Inflammatory macrophage treated with lipopolysaccharide for 1 hour (primary cell): ENCODE measurements at regions not wholly inside any gene's neighbourhood (a gene's known extent, or its start where the extent isn't known, plus 50 kb on each side); places are given as distances from the start of the nearest gene placed in this dataset.
"Not testable (repeated sequence)": the region's sequence is repeated elsewhere in the genome, so short reads cannot be mapped to it uniquely, and the experiment has no call there.

Experiments
- DNase-seq, 2 donors: peaks; one replicate each; pipeline ENCODE4 v3.0.0-alpha.2; 2020 to 2022

GRCh38 chr3:117809186-117810081 lies 1099.9 kb downstream of the TUSC7 start:
- no peak for DNase-seq

DNA sequence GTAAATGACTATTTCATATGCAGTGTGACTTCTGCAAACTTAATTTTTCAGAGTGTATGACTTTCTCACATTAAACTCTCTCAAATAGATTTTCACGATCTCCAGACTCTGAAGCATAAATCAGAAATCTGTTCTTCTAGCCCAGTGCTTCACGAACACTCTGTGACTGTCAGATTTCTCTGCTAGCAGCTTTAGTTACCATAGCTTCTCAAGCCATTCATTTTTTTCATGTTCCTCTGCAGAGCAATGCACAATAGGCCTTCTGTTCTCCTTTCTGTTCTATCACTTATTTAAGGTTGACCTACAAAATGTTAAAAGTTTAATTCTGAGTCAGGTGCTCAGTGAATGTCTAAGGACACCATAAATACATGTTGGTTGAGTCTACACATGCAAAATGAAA lies 1102.2 kb downstream of the TUSC7 start:
- DNase-seq: no peak

DNA sequence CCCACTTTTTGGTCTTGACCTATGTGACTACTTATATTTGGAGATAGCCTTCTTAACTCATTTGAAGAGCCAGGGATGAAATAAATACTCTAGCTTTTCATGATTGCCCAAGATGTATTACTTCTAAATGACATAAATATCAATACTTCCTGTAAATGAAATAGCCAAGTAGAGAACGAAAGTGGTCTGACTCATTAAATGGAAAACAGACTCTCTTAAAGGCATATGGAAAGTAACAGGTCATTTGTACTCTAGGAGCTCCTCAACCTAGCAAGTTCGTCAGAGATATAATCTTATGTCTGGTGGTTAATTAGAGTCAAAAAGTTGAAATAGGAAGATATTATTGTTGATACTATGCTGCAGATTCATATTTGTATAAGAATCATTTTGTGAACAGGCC lies 1105.4 kb downstream of the TUSC7 start:
- DNase-seq: no peak

DNA sequence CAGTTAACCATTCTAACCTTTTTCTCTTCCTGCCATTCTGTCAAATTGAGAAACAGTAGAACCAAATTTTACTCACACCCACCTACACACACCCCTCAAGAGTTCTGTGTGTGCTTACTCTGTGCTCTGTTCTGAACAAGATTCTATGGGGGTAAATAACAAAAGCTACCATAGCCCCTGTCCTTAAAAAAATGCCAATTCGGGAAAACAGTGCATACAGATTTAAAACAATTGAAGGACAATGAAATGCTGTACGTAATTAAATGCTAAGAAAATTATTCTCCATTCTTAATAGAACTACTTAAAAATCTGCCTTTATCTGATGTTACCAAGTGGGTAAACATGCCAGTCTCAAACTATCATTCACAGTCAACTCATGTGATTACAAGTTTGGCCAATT lies 1107.5 kb downstream of the TUSC7 start:
- no peak for DNase-seq

GRCh38 chr3:117818592-117818991 lies 1109.0 kb downstream of the TUSC7 start:
- DNase-seq: no peak

DNA sequence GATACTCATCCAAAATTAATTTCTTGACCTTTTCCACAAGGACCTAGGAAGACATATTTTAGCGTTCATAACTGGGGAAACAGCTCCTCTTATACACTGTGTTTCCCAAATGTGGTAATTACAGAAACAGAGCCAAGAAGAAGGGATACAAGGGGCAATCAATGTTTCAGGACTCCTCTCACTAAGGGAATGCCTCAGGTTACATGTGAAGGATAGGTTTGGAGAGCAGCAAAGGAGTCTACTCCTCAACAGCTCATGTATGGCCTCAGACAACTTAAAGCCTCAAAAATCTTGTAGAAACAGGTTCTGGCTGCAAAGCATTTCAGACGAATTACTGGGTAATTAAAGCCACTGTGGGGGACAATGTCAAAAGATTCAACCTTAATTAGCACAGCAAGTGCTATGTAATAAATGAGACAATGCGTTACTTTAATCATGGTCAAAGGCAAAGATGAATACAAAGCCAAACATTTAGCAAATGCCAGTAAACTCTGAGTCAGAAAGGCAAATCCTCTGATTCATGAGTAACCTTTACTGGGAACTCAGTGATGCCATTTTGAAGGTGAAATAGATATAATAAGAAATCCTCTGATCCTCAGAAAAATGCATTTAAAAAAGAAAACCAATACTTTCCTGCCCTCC lies 1111.2 kb downstream of the TUSC7 start:
- DNase-seq: no peak

DNA sequence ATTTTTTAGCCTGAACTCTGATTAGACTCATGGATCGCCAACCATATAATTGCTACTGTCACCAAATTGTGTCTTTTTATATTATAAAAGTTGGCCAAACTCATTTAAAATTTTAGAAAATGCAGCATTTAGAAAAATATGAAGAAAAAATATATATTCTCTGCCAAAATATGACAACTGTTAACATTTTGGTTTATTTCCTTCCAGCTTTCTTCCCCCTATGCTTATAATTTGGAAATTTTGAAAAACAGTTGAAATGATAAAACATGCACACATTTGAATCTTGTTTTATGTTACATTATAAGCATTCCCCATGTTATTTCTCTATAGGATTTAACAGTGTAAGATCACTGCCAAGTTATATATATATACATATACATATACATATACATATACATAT lies 1112.8 kb downstream of the TUSC7 start:
- no peak for DNase-seq

- DNase-seq: no peak
These were observed 1126.7 kb downstream of the TUSC7 start for GRCh38 chr3:117836296-117836695.

DNA sequence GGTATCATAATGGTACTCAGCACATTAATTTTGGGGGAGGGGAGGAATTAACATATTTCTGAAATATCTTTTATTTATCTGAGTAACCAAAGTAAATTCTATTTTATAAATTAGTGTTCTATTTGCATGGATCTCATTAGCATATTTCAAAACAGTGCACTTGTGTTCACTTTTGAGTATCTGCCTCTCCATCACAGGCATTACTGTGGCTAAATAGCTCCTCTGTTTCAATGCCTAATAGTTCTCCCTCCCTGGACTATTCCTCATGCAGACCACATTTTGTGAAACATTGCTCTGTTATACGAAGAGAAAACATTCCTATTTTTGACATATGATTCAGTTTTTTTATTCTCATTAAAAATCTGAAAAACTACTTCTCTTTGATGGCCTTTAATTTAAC lies 1127.8 kb downstream of the TUSC7 start:
- DNase-seq: no peak

- DNase-seq: no peak
These were observed 1132.5 kb downstream of the TUSC7 start for GRCh38 chr3:117842086-117842485.

DNA sequence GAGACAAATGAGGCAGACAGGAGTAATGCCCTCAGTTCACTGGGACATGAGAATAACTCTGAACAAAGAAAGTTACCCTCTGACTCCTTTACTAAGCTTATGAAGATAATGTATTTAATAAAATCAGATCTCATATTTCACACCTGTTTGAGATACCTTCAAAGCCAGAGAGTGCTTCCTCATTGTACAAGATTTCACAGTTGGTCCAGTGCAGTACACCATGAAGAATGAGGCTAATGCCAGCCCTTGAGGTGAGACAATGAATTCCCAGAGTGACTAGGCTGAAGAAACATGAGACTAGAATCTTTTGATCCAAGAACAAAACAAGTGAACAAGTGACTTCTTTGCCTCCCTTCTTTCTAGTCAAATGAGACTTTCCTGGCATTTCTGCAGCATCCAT lies 1133.8 kb downstream of the TUSC7 start:
- no peak for DNase-seq

GRCh38 chr3:117844676-117845075 lies 1135.1 kb downstream of the TUSC7 start:
- no peak for DNase-seq

DNA sequence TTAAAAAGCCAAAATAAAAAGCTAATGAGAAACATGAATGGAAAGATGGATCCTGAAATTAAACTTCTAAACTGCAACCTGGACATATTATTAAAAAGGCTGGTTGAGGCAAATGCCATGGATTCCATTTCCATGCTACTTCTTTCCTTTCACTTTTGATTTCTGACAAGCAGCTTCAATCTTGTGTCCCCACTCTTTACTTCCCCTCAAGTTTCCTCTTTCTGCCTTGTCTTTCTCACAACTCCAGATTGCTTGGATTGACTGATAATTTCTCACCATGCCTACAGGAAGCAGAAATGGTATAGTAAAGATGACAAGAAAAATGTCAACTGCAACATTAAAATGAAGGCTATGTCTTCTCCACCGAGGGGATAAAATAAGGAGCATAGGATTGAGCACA lies 1136.7 kb downstream of the TUSC7 start:
- DNase-seq: peak; percentile 1

GRCh38 chr3:117848606-117849005 lies 1139.0 kb downstream of the TUSC7 start:
- no peak for DNase-seq

GRCh38 chr3:117853923-117854668 lies 1144.5 kb downstream of the TUSC7 start:
- no peak for DNase-seq

DNA sequence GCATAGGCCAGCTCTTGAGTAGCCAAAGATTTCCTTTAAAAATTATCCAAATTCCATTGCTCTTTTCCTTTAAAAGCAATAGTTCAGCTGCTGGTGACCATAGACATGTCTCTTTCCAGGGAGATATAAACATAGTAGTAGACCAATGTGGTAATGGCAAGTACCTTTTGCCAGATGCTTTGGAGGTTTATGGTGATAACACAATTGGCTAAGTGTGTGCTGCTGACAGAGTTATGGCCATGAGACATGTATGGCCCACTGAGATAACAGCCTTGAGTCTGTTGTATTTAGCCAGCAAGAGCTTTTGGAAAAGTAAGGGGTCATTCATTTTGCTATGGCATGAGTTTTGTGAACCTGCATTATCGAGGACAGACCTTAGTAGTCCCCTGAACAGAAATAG lies 1146.8 kb downstream of the TUSC7 start:
- no peak for DNase-seq

DNA sequence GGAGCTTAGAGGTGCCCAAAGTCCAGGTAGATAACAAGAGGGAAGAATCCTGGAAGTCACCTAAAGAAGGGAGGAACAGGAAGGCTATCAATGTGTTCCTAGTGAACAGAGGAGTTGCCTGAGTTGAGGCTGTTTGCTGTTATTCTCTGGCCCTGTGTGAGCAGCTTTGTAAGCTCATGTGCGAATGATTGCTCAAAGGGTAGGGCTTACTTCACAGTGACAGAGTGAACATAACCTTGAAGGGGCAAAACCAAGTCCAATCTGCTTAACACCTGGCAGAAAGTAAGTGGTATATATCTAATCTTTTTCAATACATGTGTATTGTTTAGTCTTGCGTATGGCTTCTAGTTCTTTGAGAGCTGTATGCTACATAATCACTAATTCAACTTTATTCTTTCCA lies 1153.6 kb downstream of the TUSC7 start:
- DNase-seq: no peak

DNA sequence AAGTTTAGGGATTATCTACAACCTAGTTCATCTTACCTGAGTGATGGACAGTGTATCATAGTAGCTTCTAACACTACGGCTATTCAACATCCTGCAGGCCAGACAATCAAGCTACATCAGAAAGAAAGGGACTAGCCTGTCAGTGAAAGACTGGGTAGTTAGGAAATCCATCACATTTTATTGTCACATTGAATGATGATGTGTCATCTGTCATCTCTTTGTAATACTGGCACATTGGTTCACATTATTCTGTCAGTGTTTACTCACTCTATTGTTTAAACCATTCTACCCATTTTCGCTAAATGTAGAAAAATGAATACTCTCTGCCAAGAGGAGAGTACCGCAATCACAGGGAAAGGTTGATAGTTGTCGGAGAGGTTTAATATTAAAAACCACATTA lies 1155.8 kb downstream of the TUSC7 start:
- no peak for DNase-seq

GRCh38 chr3:117868766-117869165 lies 1159.2 kb downstream of the TUSC7 start:
- DNase-seq: no peak

GRCh38 chr3:117871934-117872333 lies 1162.4 kb downstream of the TUSC7 start:
- no peak for DNase-seq

DNA sequence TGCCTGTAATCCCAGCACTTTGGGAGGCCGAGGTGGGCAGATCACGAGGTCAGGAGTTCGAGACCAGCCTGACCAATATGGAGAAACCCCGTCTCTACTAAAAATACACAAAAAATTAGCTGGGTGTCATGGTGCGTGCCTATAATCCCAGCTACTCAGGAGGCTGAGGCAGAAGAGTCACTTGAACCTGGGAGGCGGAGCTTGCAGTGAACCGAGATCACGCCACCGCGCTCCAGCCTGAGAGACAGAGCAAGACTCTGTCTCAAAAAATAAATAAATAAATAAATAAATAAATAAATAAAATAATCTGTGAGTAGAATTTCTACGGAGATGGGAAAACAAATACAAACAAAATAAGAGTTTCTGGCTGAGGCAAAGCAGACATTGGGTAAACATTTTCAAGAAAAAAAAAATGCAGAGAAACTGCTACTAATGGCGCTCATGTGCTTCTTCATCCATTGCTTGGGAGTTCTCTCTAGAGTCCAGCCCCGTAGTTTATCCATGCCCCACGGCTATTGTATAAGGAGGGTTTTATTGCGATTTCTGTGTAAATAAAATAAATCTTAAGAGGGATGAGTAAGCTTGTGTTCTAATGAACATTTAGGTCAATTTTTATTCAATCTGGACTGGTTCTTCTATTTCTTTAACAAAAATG lies 1161.9 kb downstream of the IGSF11 start:
- not testable (repeated sequence) for DNase-seq

GRCh38 chr3:117873249-117873600 lies 1161.4 kb downstream of the IGSF11 start:
- DNase-seq: no peak

DNA sequence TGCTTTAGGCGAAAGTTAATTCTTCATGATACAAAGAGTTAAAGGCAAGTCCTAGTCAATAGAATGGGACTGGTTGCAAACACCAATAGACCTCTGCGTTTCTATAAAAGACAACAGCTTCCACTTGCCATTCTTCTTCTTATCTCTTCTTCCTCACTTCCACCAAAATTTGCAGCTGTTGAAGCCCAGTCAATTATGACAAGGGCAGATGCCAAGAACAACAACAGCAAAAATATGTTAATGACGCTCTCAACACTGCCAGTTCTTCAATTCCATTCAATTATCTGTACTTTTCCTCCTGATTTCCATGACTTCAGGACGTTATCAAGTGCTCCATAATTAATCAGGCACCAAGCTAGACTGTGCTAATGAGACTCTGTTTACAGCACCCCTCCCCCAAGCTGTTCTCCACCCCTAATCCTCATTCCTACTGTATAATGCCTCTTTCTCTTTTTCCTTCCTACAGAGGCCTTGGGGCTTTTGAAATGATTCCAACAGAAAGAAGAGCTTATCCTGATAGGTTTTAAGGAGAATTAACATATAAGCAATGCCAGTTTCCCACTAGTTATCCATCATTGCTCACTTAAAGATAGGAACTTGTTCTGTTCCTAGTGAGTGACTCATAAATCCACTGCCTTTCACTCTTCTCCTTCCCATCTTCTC lies 1160.5 kb downstream of the IGSF11 start:
- no peak for DNase-seq
